Medulla oblongata (tissue), 1 donor: ENCODE measurements at regions not wholly inside any gene's neighbourhood (a gene's known extent, or its start where the extent isn't known, plus 50 kb on each side); places are given as distances from the start of the nearest gene placed in this dataset.
"Not testable (repeated sequence)": the region's sequence is repeated elsewhere in the genome, so short reads cannot be mapped to it uniquely, and the experiment has no call there.

Source experiments
- DNase-seq: peaks from one replicate; pipeline ENCODE4 v3.0.0-alpha.2; 2015; ENCODE audit errors: extremely low spot score

DNA sequence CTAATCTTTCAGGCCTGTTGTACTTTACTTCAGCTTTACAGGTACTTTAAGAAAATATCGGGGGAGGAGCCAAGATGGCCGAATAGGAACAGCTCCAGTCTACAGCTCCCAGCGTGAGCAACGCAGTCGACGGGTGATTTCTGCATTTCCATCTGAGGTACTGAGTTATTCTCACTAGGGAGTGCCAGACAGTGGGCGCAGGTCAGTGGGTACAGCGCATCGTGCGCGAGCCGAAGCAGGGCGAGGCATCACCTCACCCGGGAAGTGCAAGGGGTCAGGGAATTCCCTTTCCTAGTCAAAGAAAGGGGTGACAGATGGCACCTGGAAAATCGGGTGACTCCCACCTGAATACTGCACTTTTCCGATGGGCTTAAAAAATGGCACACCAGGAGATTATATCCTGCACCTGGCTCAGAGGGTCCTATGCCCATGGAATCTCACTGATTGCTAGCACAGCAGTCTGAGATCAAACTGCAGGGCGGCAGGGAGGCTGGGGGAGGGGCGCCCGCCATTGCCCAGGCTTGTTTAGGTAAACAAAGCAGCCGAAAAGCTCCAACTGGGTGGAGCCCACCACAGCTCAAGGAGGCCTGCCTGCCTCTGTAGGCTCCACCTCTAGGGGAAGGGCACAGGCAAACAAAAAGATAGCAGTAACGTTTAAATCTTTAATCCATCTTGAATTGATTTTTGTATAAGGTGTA, 1185.4 kb upstream of the LRRN3 start:
- DNase-seq: not testable (repeated sequence)

DNA sequence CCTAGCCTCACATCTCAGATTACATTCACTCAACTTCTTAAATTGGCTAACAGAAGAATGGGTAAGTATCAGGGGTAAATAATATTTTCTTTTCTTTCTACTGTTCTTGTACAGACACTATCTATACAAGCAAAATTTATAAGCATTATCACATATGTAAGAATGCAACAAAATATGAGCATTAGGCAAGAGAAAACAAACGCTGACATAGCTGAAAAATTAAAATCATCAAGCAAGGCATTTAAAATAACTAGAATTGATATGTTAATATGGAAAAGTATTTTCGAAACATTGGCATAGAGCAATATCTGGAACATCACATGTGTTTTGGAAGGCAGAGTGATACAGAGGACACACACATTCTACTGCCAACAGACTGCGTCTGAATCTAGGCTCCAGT, 1175.3 kb upstream of the LRRN3 start:
- no peak for DNase-seq

DNA sequence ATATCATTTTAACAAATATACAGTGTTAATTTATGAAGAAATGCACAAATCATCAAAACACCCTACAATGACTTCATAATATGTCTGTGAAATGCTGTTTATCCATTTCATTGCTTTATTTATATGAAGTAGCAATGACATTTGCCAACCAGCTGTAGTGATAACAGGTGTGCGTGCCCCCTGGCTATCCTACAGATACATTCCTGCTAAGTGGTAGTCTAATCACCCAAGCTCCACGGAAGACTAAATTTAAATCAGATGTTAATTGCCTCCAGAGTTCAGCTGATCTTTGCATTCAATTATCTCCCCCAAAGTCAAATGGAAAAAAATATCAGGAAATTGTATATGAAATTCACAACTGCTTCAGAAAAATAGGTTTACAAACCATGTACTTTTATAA, 1164.2 kb upstream of the LRRN3 start:
- no peak for DNase-seq

DNA sequence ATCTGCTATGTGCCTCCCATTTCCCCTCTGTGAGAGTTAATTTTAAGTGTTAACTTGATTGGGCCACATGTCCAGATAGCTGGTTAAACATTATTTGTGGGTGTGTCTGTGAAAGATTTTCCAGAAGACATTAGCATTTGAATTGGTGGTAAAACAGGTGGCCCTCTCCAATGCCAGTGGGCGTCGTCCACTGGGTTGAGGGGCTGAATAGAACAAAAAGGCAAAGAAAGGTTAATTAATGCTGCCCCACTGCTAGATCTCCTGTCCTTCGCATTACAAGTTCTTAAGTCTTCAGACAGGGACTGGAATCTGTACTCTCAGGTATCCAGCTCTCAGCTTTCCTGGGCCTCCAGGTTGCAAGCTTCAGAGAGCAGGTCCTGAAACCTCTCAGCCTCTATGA, 1160.9 kb upstream of the LRRN3 start:
- no peak for DNase-seq

- no peak for DNase-seq
Measured at GRCh38 chr7:109939207-109939606, 1151.7 kb upstream of the LRRN3 start.

DNA sequence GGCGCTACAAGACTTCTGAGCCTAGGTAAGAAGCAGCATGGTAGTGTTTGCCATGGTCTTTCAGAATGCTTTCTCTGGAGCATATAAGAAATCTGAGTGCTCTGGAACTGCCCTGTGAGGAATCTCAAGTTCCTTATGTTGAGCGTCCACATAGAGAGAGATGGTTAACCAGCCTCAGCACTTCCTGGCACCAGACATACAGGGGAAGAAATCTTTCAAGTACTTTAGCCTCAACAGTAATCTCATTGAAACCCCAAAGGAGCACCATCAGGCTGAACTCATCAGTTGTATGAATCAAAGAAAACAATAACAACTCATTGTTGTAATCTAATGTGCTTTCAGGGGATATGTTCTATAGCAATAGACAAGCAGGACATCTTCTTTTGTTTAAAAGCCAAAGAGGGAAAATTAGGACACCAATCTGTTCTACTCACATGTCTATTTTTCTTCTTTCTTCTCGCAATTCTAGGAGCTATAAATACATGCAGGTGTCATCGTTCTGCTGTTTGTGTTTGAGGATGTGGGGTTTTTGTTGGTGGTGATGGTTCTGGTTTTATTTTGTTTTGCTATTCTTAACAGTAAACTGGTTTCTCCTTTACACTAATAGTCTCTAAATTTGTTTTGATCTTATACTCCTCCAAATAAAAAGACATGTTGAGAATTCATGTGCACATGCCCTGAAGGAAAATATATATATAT, 1145.0 kb upstream of the LRRN3 start:
- DNase-seq: no peak

DNA sequence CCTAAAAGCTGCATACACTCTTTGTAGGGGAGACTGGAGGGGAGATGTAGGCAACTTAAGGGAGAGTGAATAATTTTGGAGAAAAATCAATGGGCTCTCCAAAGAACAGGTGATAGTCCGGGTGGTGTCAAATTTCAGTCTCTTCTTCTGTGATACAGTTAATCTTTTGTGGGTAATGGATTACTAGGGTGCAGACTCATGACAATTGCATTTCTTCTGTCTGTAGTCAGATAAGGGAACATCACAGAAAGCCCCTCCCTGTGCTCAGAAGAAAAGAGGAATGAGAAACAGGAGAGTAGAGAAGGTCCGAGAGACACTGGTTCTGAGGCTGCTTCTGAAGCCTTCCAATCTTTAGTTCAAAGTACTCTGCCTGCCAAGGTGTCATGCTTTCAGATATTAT, 1140.7 kb upstream of the LRRN3 start:
- DNase-seq: no peak

- no peak for DNase-seq
Measured at GRCh38 chr7:109950821-109951564, 1139.9 kb upstream of the LRRN3 start.

GRCh38 chr7:109951565-109951928, 1139.4 kb upstream of the LRRN3 start:
- no peak for DNase-seq

GRCh38 chr7:109955986-109956385, 1134.9 kb upstream of the LRRN3 start:
- DNase-seq: no peak

DNA sequence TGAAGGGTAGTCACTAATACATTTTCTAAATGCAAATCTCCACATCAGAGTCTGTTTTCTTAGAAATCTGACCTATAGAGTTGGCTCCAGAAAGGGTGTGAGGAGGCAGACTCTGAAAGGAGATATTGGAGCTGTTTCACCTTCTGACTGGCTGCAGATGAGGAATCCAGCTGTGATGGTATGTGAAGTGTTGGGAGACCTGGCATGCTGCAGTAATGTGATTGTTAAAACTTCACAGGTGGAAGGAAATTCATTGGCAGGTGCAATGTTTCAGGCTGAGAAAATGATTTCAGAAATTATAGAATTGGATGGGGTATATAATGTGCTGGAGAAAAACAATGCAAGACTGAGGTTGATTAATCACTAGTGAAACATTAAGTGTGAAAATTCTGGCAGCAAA, 1134.0 kb upstream of the LRRN3 start:
- DNase-seq: no peak

DNA sequence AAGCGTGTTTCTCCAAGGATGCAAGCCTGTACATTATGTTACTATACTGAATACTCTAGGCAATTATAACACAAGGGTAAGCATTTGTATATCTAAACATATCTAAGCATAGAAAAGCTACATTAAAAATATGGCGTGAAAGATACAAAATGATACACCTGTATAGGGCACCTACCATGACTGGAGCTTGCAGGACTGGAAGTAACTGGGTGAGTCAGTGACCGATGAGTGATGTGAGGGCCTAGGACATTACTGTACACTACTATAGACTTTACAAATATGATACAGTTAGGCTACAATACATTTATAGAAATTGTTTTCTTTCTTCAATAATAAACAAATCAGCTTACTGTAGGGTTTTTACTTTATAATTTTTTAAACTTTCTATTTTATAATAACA, 1127.2 kb upstream of the LRRN3 start:
- no peak for DNase-seq

DNA sequence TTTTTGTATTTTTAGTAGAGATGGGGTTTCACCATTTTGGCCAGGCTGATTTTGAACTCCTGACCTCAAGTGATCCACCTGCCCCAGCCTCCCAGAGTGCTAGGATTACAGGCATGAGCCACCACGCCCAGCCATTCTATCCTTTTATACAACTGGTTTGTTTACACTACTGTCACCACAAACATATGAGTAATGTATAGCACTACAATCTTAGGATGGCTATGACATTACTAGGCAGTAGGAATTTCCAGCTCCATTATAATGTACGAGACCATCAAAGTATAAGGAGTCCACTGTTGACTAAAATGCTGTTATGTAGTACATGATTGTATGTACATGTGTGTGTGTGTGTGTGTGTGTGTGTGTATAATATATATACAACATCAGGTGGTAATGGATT, 1126.1 kb upstream of the LRRN3 start:
- DNase-seq: no peak

- no peak for DNase-seq
Measured at GRCh38 chr7:109967406-109967805, 1123.5 kb upstream of the LRRN3 start.

- no peak for DNase-seq
Measured at GRCh38 chr7:109983618-109984017, 1107.3 kb upstream of the LRRN3 start.

GRCh38 chr7:109984729-109985128, 1106.2 kb upstream of the LRRN3 start:
- no peak for DNase-seq

- DNase-seq: no peak
Measured at GRCh38 chr7:109986701-109987100, 1104.2 kb upstream of the LRRN3 start.

GRCh38 chr7:109996411-109996810, 1094.5 kb upstream of the LRRN3 start:
- no peak for DNase-seq

GRCh38 chr7:109996927-109997326, 1094.0 kb upstream of the LRRN3 start:
- no peak for DNase-seq

GRCh38 chr7:109997837-109998236, 1093.1 kb upstream of the LRRN3 start:
- no peak for DNase-seq

DNA sequence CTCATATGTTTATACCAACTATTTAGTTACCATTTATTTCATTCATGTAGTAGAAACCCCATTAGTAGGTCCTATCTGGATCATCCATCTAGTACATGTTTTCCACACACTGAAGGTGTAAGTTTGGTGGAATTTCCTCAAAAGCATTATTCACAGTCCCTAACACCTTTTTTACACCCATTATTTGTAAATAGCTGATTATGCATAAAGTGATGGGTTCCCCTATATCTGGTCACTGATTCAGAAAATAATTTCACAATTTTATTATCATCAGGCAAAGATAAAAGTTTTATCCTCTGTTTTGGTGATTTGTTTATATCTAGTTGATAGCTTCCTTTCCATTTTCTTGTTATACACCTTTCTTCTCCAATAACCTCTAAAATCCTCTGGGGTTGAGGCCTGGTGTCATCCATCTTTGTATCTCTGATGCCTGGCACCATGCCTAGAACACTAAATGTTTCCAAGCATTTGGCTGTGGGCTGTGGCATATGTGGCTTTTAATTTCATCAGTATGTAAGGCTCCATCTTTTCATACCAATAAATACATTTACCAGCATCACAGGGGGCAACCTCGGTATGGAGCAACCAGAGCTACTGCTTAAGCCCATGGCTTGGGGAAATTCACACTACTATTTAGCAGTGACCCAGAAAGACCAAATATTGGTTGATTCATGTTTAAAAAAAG, 1089.5 kb upstream of the LRRN3 start:
- DNase-seq: no peak

- DNase-seq: no peak
Measured at GRCh38 chr7:110003827-110004226, 1087.1 kb upstream of the LRRN3 start.
